ENCODE measurements at regions not wholly inside any gene's neighbourhood (a gene's known extent, or its start where the extent isn't known, plus 50 kb on each side); places are given as distances from the start of the nearest gene placed in this dataset.

DNA sequence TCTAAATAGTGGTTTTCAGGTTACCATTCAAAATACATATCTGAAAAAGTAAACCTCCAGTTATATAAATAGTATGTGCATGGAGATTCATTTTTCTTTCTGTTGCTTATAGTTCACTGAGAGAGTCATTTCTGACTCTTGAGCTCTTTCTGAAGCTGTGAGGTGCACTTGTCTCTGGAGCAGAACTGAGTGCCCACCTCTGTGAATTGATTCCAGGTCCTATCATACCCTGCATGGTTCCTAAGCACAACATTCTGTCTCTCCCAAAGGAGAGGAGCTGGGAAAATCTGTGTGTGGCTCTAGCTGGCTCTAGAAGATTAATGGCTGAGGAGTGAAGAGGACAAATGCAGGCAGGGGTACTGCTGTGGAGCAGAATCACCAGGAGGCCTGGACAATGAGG, 161.6 kb upstream of the HCCS start:
- ATAC-seq = no peak
- H3K9me3 ChIP-seq (ENCODE audit: control insufficient read depth, insufficient read depth, low read depth, low read length) = no peaks in the 10 kb centered on the region
- H3K4me1 ChIP-seq (ENCODE audit: control insufficient read depth, insufficient read depth, low read length) = no peaks in the 10 kb centered on the region
- in situ Hi-C loops (cut with HindIII; ENCODE audit: low pct_unique_long_range_greater_than_20kb, low sequenced_read_pairs) (no loop called here), intact Hi-C loops (cut with micrococcal nuclease; ENCODE audit: unreplicated experiment) (no loop called here)
- POLR2A ChIA-PET = no interaction called here
- no TSS peak for BruUV-seq (replicated peaks)
- no peaks in the 10 kb centered on the region for H3K36me3 ChIP-seq (ENCODE audit: control insufficient read depth, insufficient read depth, low read length)
- DNase-seq (ENCODE audit: low read depth, low spot score) = no peak
- CTCF ChIA-PET = no interaction called here
- H3K4me3 ChIP-seq (ENCODE audit: low read depth in 2 of 2, low read length in 2 of 2) = no peak overlapping the region
- TF ChIP-seq POLR2AphosphoS5 (IDR thresholded peaks at IDR 0.05; ENCODE audit: low read depth, low read length) (no peak), SIN3A (IDR thresholded peaks at IDR 0.05; ENCODE audit: borderline replicate concordance, insufficient read depth, low read depth, low read length) (no peak), TCF7L2 (IDR thresholded peaks at IDR 0.05; ENCODE audit: low read depth, low read length) (no peak)
- TF ChIP-seq, protein P1, sequence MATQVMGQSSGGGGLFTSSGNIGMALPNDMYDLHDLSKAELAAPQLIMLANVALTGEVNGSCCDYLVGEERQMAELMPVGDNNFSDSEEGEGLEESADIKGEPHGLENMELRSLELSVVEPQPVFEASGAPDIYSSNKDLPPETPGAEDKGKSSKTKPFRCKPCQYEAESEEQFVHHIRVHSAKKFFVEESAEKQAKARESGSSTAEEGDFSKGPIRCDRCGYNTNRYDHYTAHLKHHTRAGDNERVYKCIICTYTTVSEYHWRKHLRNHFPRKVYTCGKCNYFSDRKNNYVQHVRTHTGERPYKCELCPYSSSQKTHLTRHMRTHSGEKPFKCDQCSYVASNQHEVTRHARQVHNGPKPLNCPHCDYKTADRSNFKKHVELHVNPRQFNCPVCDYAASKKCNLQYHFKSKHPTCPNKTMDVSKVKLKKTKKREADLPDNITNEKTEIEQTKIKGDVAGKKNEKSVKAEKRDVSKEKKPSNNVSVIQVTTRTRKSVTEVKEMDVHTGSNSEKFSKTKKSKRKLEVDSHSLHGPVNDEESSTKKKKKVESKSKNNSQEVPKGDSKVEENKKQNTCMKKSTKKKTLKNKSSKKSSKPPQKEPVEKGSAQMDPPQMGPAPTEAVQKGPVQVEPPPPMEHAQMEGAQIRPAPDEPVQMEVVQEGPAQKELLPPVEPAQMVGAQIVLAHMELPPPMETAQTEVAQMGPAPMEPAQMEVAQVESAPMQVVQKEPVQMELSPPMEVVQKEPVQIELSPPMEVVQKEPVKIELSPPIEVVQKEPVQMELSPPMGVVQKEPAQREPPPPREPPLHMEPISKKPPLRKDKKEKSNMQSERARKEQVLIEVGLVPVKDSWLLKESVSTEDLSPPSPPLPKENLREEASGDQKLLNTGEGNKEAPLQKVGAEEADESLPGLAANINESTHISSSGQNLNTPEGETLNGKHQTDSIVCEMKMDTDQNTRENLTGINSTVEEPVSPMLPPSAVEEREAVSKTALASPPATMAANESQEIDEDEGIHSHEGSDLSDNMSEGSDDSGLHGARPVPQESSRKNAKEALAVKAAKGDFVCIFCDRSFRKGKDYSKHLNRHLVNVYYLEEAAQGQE (IDR thresholded peaks at IDR 0.05; ENCODE audit: insufficient read depth in 1 of 2, low read depth in 2 of 2, low read length in 1 of 2) = no peak
- TF ChIP-seq, protein P2, sequence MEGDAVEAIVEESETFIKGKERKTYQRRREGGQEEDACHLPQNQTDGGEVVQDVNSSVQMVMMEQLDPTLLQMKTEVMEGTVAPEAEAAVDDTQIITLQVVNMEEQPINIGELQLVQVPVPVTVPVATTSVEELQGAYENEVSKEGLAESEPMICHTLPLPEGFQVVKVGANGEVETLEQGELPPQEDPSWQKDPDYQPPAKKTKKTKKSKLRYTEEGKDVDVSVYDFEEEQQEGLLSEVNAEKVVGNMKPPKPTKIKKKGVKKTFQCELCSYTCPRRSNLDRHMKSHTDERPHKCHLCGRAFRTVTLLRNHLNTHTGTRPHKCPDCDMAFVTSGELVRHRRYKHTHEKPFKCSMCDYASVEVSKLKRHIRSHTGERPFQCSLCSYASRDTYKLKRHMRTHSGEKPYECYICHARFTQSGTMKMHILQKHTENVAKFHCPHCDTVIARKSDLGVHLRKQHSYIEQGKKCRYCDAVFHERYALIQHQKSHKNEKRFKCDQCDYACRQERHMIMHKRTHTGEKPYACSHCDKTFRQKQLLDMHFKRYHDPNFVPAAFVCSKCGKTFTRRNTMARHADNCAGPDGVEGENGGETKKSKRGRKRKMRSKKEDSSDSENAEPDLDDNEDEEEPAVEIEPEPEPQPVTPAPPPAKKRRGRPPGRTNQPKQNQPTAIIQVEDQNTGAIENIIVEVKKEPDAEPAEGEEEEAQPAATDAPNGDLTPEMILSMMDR (IDR thresholded peaks at IDR 0.05) = no peak
- no peak overlapping the region for H3K27ac ChIP-seq (ENCODE audit: low read length)
- H3K27me3 ChIP-seq (ENCODE audit: control insufficient read depth, insufficient read depth, low read length) = no peaks in the 10 kb centered on the region

DNA sequence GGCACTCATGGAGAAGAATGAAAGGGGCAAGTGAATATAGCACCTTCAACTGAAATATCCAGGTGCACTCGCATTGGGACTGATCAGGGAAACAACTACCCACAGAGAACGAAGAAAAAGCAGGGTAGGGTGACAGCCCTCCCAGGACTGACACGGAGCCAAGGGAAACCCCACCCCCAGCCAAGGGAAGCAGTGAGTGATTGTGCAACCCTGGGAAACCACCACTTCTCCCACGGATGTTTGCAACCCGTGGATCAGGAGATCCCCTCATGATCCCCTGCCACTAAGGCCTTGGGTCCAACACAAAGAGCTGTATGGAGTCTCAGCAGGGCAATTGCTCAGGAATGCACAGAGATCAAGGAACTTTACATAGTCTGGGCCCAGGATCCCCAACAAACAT, 158.5 kb upstream of the HCCS start:
- in situ Hi-C loops (cut with HindIII; ENCODE audit: low pct_unique_long_range_greater_than_20kb, low sequenced_read_pairs) (no loop called here), intact Hi-C loops (cut with micrococcal nuclease; ENCODE audit: unreplicated experiment) (no loop called here)
- Histone ChIP-seq H3K27me3 (ENCODE audit: control insufficient read depth, insufficient read depth, low read length) (no peaks in the 10 kb centered on the region), H3K4me1 (ENCODE audit: control insufficient read depth, insufficient read depth, low read length) (no peaks in the 10 kb centered on the region), H3K27ac (ENCODE audit: low read length) (no peak overlapping the region), H3K4me3 (ENCODE audit: low read depth in 2 of 2, low read length in 2 of 2) (no peak overlapping the region), H3K36me3 (ENCODE audit: control insufficient read depth, insufficient read depth, low read length) (no peaks in the 10 kb centered on the region), H3K9me3 (ENCODE audit: control insufficient read depth, insufficient read depth, low read depth, low read length) (no peaks in the 10 kb centered on the region)
- no peak for TF ChIP-seq TCF7L2 (IDR thresholded peaks at IDR 0.05; ENCODE audit: low read depth, low read length)
- TF ChIP-seq, protein P1 (IDR thresholded peaks at IDR 0.05; ENCODE audit: insufficient read depth in 1 of 2, low read depth in 2 of 2, low read length in 1 of 2) = no peak
- ATAC-seq (no peak), DNase-seq (ENCODE audit: low read depth, low spot score) (no peak)
- POLR2A ChIA-PET = no interaction called here
- CTCF ChIA-PET = no interaction called here
- no TSS peak for BruUV-seq (replicated peaks)

All from Panc1 (cell line).